ENCODE measurements at regions not wholly inside any gene's neighbourhood (a gene's known extent, or its start where the extent isn't known, plus 50 kb on each side); places are given as distances from the start of the nearest gene placed in this dataset.

- Histone ChIP-seq H3K4me3 (ENCODE audit: insufficient read depth, low read length) (no peak overlapping the region), H3K9me3 (ENCODE audit: low read depth, low read length) (no peaks in the 10 kb centered on the region), H3K36me3 (ENCODE audit: insufficient read depth, low read length) (no peaks in the 10 kb centered on the region), H3K79me2 (ENCODE audit: insufficient read depth, low read length) (no peaks in the 10 kb centered on the region), H3K4me2 (ENCODE audit: insufficient read depth, low read length) (no peak overlapping the region), H3K27me3 (ENCODE audit: insufficient read depth, low read length) (no peaks in the 10 kb centered on the region), H3K4me1 (ENCODE audit: insufficient read depth, low read length) (no peaks in the 10 kb centered on the region), H2AFZ (ENCODE audit: low read length) (no peak overlapping the region), H3K27ac (ENCODE audit: low read depth, low read length) (no peak overlapping the region), H4K20me1 (ENCODE audit: insufficient read depth, low read length) (no peaks in the 10 kb centered on the region)
- TF ChIP-seq, protein P1, sequence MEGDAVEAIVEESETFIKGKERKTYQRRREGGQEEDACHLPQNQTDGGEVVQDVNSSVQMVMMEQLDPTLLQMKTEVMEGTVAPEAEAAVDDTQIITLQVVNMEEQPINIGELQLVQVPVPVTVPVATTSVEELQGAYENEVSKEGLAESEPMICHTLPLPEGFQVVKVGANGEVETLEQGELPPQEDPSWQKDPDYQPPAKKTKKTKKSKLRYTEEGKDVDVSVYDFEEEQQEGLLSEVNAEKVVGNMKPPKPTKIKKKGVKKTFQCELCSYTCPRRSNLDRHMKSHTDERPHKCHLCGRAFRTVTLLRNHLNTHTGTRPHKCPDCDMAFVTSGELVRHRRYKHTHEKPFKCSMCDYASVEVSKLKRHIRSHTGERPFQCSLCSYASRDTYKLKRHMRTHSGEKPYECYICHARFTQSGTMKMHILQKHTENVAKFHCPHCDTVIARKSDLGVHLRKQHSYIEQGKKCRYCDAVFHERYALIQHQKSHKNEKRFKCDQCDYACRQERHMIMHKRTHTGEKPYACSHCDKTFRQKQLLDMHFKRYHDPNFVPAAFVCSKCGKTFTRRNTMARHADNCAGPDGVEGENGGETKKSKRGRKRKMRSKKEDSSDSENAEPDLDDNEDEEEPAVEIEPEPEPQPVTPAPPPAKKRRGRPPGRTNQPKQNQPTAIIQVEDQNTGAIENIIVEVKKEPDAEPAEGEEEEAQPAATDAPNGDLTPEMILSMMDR (IDR thresholded peaks at IDR 0.05; ENCODE audit: extremely low read depth, low read depth, low read length): no peak
- no peak for DNase-seq (ENCODE audit: insufficient read length, low spot score, missing footprints)
Measured at GRCh38 chr5:92460505-92460904, 1077.4 kb upstream of the ARRDC3 start.

DNA sequence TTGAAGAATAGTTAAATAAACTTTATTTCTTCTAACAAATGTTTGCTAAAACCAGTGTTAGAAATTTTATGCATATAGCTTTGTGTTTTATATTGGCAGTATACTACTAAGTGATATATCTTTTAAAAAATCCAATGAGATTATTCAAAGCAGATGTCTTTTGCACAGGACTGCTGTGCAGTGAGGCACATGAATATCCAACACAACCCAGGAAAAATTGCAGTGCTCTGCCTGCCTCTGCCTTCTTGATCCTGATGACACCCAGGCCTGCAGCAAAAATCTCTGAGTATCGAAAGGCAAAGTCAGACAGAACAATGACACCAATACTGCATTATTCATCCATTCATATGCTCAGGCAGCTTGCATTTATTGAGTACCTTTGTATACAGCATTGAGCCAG is 1076.5 kb upstream of the ARRDC3 start:
- Histone ChIP-seq H3K4me1 (ENCODE audit: insufficient read depth, low read length) (no peaks in the 10 kb centered on the region), H3K27me3 (ENCODE audit: insufficient read depth, low read length) (no peaks in the 10 kb centered on the region), H3K4me3 (ENCODE audit: insufficient read depth, low read length) (no peak overlapping the region), H3K36me3 (ENCODE audit: insufficient read depth, low read length) (no peaks in the 10 kb centered on the region), H4K20me1 (ENCODE audit: insufficient read depth, low read length) (no peaks in the 10 kb centered on the region), H2AFZ (ENCODE audit: low read length) (no peak overlapping the region), H3K27ac (ENCODE audit: low read depth, low read length) (no peak overlapping the region), H3K9me3 (ENCODE audit: low read depth, low read length) (no peaks in the 10 kb centered on the region), H3K4me2 (ENCODE audit: insufficient read depth, low read length) (no peak overlapping the region), H3K79me2 (ENCODE audit: insufficient read depth, low read length) (no peaks in the 10 kb centered on the region)
- TF ChIP-seq, protein P1 (IDR thresholded peaks at IDR 0.05; ENCODE audit: extremely low read depth, low read depth, low read length): no peak
- DNase-seq (ENCODE audit: insufficient read length, low spot score, missing footprints): no peak

DNA sequence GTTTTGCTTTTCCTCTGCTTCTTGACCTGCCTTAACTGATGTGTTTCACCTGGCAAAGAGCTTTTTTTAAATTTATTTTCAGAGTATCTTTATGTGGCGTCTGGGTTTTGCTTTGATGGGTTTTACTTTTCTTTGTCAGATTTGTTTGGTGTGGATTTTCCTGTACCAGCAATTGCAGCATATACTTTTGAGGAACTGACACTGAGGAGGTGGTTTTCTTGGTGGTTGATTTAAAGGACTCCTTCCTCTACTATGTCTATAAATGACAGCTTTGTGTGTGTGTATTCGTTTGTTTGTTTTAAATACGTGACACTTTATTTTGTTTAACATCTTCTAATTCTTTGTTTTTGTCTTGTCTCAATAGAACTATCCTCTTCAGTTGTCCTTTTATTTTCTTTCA is 1071.9 kb upstream of the ARRDC3 start:
- H3K4me1 ChIP-seq (ENCODE audit: insufficient read depth, low read length): no peaks in the 10 kb centered on the region
- H3K27ac ChIP-seq (ENCODE audit: low read depth, low read length): no peak overlapping the region
- no peaks in the 10 kb centered on the region for H3K27me3 ChIP-seq (ENCODE audit: insufficient read depth, low read length)
- H3K79me2 ChIP-seq (ENCODE audit: insufficient read depth, low read length): no peaks in the 10 kb centered on the region
- TF ChIP-seq, protein P1 (IDR thresholded peaks at IDR 0.05; ENCODE audit: extremely low read depth, low read depth, low read length): no peak
- no peak for DNase-seq (ENCODE audit: insufficient read length, low spot score, missing footprints)
- H2AFZ ChIP-seq (ENCODE audit: low read length): no peak overlapping the region
- no peaks in the 10 kb centered on the region for H3K9me3 ChIP-seq (ENCODE audit: low read depth, low read length)
- peak overlapping the region; percentile 29 for H3K4me3 ChIP-seq (ENCODE audit: insufficient read depth, low read length)
- H3K4me2 ChIP-seq (ENCODE audit: insufficient read depth, low read length): peak overlapping the region; percentile 55
- H3K36me3 ChIP-seq (ENCODE audit: insufficient read depth, low read length): no peaks in the 10 kb centered on the region
- no peaks in the 10 kb centered on the region for H4K20me1 ChIP-seq (ENCODE audit: insufficient read depth, low read length)

DNA sequence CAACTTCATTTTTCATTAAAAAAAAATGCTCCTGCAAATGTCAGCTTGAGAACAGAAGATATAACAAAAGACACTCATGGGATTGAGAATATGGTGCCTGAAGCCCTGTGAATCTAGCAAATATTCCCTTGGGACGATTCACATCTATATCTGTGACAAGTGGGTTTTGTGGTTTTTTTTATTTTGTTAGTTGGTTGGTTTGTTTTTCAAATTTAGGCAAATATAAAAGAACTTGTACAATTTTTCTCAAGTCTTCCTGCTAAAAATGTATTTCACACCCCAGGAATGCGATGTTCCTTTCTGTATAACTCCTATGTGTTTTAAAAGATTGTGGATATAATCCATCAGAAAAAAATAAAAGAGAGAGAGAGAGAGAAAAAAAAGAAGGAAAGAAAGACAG is 1061.8 kb upstream of the ARRDC3 start:
- H4K20me1 ChIP-seq (ENCODE audit: insufficient read depth, low read length): no peaks in the 10 kb centered on the region
- no peaks in the 10 kb centered on the region for H3K79me2 ChIP-seq (ENCODE audit: insufficient read depth, low read length)
- TF ChIP-seq, protein P1 (IDR thresholded peaks at IDR 0.05; ENCODE audit: extremely low read depth, low read depth, low read length): no peak
- no peaks in the 10 kb centered on the region for H3K27me3 ChIP-seq (ENCODE audit: insufficient read depth, low read length)
- no peak overlapping the region for H3K4me2 ChIP-seq (ENCODE audit: insufficient read depth, low read length)
- no peaks in the 10 kb centered on the region for H3K9me3 ChIP-seq (ENCODE audit: low read depth, low read length)
- H3K27ac ChIP-seq (ENCODE audit: low read depth, low read length): no peak overlapping the region
- no peaks in the 10 kb centered on the region for H3K36me3 ChIP-seq (ENCODE audit: insufficient read depth, low read length)
- no peaks in the 10 kb centered on the region for H3K4me1 ChIP-seq (ENCODE audit: insufficient read depth, low read length)
- no peak overlapping the region for H3K4me3 ChIP-seq (ENCODE audit: insufficient read depth, low read length)
- no peak for DNase-seq (ENCODE audit: insufficient read length, low spot score, missing footprints)
- no peak overlapping the region for H2AFZ ChIP-seq (ENCODE audit: low read length)
